GM21515 (cell line): ENCODE measurements at regions not wholly inside any gene's neighbourhood (a gene's known extent, or its start where the extent isn't known, plus 50 kb on each side); places are given as distances from the start of the nearest gene placed in this dataset.
"Not testable (repeated sequence)": the region's sequence is repeated elsewhere in the genome, so short reads cannot be mapped to it uniquely, and the experiment has no call there.

Experiments used
- ATAC-seq: cut with Tn5 transposase; IDR thresholded peaks from one replicate; pipeline ENCODE4 v1.9.1; 2021; ENCODE audit not compliant: unreplicated experiment

DNA sequence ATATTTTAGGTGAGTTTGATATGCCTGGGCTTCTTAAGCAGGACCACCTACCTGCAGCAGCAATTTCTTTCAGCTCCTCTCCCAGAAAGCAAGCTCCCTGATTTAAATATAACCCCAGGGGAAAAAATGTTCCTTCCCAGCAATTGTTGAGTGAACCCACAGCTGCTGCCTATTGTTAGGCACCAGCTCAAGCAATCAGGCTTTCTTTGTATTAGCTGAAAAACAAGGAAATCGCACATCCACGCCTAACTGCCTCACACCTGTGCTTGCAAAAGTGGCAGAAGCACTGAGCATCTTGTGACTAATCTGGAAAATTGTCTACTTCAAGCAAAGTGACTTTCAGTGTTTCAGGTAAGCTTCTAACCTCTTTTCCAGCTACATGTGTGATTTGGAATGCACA, 432.2 kb downstream of the SMARCA1 start:
- no peak for ATAC-seq

DNA sequence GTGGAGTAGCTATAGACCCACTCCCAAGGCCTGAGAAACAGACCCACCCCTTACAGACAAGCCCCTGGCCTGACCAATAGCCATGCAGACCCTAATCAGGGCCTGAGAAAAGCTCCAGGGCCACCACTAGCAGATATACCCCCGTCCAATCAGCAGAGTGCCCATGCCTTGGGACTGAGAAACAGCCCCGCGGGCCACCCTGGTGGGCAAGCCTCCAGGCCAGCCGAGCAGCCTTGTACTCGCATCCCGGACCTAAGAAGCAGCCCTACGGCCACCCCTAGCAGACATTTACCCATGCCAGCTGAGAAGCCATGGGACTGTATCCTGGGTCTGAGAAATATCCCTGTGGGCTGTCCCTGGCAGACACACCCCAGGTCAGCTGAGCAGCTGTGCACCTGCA, 436.5 kb downstream of the SMARCA1 start:
- no peak for ATAC-seq

DNA sequence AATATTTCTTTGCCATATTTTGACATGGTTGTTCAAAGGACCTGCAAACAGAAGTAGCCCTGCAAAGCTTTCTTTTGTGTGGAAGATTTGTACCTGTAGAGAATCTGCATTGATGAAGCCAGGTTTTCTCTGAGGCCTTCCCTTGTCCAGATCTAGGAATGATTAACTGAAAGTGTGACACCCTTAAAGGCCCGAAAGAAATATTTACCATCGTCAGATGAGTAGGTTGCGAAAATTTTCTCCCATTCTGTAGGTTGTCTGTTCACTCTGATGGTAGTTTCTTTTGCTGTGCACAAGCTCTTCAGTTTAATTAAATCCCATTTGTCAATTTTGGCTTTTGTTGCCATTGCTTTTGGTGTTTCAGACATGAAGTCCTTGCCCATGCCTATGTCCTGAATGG, 439.0 kb downstream of the SMARCA1 start:
- not testable (repeated sequence) for ATAC-seq

DNA sequence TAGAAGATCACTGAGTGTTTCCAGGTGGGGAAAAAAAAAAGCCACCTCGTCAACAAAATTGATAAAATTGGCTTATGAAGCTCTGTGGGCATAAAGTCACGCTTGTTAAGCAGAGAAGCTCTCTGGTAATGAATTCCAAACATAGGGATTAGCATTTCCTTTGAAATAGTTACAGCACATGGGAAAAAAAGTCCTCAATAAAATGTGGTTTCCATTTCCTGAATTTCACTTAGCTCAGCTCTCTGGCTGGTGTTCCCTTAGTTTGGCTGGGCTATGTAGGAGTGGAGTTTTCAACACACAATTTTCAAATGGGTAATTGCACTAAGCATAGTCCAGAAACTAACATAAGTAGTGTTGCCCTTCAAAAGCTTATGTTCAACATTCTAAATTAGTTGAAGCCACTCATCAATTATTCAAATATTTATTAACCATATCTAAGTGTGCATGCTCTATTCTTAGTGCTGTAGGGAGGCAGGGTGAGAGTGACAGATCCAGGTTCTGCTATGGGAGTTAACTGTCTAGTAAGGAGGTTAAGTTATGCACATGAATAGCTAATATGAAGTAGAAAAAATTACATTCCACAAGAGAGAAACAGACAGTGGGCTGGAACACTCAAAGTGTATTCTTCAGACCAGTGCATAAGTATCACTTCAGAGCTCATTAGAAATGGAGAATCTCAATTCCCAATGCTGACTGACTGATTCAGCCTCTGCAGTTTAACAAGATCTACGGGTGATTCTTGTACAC, 445.7 kb downstream of the SMARCA1 start:
- no peak for ATAC-seq

DNA sequence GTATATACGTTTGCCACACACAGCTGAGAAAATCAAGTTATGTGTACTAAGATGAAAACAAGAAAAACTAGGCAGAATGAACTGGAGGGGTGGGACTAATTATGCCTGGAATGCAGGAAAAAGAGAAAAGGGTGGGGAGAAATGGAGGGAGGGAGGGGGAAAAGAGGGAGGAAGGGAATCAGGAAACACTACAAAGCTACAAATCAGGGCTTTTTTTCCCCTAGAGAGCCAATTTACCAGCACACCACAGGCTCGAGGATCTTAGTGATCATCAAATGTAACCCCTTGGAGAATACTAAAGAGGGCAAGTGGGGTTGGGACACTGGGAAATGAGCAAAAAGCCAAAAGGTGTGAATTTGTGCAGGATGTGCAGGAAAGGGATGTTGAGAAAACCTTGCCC, 451.9 kb downstream of the SMARCA1 start:
- ATAC-seq = no peak

DNA sequence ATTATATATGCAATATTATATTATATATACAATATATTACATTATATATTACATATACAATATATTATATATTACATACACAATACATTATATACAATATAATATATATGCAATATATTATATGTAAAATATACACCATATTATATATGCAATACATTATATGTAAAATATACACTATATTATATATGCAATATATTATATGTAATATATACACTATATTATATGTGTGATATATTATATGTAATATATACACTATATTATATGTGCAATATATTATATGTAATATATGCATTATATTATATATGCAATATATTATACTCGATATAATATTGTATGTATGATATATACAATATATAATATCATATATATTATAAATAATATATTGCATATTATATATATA, 457.4 kb downstream of the SMARCA1 start:
- ATAC-seq = no peak

DNA sequence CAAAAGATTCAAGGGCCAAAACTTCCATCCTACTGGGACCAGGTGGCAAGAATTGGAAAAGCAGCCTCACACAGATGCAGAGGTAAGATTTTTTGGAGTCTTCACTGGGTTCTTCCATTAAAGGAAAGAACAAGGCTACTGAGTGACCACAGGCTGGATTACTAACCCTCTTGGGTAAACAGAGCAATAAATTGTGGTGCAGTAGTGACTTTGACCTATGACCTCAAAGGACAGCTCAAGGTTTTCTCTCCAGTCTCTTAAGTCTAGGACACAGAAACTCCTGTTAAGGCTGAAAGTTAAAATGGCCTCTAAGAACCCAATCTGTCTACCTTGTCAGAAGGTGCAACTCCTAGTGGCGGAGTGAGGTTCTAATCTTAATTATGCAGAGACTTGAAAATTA, 464.9 kb downstream of the SMARCA1 start:
- ATAC-seq = no peak

DNA sequence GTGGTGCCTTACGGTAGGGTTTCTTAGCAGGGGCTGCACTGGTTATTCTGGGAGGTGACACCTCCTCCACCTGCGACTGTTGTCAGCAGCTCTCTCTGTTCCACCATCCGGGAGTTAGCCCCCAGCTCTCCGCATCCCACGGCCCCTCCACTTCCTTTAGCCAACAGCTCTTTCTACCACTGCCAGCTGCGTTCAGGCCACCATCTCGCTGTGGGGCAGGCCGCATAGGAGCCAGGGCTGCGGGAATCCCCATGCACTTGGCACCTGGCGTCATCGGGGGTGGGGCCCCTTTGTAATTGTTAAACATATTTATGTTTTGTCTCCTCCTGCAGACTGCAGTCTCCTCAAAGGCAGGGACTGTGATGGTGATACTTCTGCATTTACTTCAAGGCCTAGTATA, 480.2 kb downstream of the SMARCA1 start:
- no peak for ATAC-seq

DNA sequence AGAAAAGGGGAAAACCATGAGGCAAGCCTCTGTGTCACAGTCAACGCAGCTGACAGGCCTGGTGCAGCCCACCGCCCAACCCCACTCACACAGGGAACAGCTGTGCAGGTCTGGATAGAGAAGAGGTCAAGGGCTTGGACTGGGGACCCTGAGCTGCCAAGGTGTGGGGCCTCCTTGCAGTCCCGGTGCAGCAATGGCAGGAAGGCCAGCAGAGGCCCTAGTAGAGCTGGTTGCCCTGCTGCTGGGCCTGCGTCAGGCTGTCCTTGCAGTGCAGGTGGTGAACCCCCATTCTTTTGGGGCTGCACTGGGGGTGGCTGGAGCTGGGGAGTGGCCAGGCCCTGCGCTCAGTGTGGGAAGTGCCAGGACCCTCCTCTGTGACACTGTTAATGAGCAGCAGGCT, 482.0 kb downstream of the SMARCA1 start:
- ATAC-seq = no peak

DNA sequence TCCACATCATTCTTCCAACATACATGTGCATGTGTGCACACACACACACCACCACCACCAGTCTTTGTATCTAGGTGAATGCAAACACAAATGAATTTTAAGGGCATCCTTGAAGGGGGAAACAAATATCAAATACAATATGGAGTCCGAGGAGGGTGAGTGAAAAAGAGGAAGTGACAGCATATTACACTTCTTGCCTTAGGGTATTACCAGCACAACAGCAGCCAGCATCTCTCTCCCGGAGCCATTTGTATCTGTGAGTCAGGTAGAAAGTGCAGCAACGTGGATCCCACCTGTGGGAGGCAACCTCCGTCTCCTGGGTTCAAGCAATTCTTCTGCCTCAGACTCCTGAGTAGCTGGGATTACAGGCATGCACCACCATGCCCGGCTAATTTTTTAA, 483.2 kb downstream of the SMARCA1 start:
- ATAC-seq = no peak

DNA sequence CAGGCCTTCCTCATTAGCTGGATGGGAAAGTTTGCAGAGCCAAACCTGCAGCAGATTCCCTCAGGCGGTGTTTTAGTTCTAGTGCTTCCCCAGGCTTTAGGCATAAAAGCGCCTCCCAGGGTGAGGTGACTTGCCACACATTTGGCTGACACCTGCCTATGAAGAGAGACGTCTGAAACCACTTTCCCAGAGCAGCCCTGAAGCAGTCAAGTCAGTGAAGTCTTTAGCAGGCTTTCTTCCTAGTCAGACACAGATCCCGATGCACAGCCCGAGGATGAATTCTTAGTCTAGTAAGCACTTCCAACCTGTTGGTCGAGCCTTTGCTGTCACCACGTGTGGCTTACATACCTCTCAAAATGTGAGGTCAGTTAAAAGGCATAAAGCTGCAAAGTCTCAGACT, 484.1 kb downstream of the SMARCA1 start:
- ATAC-seq = no peak

DNA sequence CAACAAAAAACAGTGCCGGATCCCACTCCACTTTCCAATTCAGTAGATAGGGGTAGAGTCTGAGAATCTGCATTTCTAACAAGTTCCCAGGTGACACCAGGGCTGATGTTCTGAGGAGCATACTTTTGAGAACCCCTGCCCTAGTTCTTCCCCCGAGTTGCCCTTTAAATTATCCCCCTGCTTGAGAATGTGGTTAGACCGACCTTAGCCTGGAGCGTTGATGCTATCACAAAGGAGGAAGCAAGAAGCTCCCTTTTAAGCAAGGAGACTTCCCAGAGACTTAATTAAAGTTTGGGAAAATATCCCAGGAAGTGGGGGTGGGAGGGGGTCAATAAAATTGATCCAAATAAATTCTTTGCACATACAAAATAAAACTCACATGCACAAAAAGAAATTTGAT, 485.9 kb downstream of the SMARCA1 start:
- no peak for ATAC-seq

DNA sequence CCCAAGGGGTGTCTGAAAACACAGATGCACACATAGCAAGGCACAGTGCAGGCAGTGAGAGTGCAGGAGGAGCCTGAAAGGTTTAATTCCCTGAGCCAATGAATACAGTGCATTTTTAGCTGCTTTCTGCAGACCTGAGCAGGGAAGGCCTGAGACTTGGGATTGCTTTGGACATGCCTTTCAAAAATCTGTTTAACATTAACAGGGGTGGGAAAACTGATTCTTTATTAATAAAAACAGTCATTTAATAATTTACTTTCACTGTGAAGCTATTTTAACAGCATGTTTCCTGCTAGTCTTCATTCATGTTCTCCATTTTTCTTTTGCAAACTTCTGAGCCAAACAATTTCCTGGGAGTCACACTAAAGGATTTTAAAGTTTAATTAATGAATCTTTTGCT, 488.1 kb downstream of the SMARCA1 start:
- no peak for ATAC-seq

DNA sequence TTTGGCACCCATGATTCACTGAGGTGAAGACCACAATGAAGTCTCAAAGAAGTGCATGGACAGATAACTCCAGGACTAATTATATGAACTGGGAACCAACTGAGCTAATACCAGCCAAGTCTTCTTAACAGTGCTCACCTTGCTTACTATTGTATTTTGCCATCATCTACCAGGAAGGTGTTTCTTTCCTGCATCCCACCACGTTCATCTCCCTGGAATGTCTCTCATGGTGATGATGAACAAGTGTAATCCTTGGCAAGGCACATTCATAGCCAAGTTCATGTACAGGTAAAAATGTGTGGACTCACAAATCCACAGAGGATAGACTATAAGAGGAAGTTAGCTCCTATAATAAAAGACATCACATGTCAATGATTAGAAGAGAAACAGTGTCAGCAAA, 489.1 kb downstream of the SMARCA1 start:
- no peak for ATAC-seq

DNA sequence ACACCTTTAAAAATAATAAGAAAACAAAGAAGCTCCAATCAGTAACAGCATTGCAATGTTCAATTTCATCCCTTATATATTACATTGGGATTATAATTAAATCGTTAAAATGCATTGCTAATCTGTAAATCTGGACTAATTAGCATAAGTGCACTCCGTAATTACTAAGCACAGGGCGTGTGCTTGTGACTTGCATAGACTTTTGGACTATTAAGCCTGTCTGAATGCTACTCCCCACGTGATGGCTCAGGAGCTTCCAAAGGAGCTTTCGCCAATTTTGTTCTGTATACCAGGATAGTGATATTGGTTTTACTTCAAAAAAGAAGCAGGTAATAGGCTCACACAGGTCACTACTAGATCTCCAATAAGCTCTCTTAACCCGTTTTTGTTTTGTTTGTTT, 497.1 kb downstream of the SMARCA1 start:
- ATAC-seq = no peak

DNA sequence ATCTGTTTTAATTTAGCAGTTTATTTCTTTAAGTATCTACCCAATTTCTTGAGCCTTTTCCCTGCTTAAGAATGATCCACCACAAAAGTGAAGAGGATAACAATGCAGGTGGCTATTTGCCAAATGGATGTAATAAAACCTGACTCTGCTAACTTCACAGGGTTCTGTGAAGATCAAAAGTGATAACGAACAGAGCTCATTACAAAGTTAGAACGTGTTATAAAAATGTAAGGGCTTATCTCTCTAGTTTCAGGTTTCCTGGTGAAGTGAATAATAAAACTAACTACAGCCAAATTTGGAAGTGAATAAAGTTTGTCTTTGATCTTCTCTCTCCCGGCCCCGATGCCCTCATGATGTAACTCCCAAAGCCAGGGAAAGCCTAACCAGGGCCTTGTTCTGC, 497.9 kb downstream of the SMARCA1 start:
- no peak for ATAC-seq

DNA sequence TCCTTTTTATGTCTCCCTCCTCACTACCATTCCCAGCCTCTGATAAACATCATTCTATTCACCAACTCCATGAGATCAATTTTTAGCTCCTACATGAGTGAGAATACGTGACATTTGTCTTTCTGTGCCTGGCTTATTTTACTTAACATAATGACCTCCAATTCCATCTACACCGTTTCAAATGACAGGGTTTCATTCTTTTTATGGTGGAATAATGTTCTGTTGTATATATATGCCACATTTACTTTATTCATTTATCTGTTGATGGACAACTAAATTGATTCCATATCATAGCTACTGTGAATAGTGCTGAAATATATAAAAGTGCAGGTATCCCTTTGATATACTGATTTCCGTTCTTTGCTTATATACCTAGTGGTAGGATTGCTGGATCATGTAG, 503.9 kb downstream of the SMARCA1 start:
- ATAC-seq = no peak

DNA sequence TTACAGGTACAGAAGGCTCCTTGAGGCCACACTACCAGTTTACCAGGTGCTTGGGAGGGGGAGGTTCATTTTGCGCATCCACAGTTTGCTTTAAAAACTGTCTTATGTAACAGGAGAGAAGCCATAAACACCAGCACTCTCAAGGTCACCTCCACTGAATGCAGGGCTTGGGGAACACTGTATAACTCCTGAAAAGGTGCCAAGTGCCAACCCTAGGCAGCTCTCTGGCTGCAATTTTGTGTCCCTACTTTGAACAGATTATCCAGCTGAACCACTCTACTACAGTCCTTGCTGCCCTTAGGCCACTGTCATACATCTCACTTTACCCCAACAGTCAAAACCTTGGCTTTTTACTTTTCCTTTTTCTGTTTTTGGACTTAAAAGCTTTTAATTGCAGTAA, 507.9 kb downstream of the SMARCA1 start:
- ATAC-seq = no peak

DNA sequence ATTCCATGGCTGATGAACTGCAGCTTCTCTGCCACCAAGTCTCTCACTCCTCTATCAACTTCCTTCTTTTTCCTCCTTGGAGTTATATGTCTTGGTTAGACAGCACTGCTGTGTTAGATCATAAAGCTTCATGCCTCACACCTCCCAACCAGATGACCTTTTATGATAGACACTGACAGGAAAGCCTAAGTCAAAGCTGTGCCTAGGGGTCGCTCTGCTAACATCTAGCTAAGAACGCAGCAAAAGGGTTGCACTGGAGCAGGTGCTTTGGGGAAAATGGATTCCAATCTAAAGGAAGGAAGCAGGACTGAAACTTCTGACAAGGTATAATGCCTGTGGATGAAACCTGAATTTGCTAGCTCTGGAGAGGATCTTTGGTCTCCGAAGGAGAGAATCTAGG, 509.7 kb downstream of the SMARCA1 start:
- ATAC-seq = no peak

DNA sequence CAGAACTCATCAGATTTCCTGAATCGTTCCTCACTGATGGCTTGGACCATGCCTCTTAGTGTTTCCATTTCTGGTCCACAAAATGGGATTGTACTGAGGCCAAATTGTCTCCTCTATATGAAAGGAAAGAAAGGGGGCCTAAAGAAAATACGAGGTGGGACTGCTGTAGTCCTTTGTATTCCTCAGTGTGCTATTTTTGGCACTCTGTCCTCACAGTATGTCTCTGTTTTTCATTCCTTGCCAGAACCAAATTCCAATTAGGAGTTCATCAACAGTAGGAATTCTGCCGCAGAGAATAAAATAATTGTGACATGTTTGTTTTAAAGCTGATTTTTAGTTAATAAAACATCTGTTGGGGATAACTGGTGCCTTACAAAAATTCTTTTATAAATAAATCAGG, 515.7 kb downstream of the SMARCA1 start:
- ATAC-seq = no peak

DNA sequence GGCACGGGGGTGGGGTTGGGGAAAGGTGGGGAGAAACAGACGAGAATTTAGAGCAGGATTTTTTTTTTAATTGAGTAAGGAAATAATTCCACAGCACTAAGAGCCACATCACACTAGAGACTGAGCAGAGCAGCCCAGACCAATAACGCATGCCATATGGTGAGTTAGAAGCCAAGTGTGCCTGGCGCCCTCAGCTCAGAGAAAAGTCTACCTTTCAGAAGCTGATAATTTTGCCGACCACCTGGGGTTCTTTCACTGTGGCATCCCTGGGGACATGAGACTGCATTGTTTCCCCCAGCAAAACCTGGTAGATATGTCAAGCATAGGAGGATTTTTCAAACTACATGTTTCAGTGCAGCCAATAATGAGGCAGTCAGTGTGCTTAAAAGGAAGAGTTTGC, 516.8 kb downstream of the SMARCA1 start:
- ATAC-seq = no peak

DNA sequence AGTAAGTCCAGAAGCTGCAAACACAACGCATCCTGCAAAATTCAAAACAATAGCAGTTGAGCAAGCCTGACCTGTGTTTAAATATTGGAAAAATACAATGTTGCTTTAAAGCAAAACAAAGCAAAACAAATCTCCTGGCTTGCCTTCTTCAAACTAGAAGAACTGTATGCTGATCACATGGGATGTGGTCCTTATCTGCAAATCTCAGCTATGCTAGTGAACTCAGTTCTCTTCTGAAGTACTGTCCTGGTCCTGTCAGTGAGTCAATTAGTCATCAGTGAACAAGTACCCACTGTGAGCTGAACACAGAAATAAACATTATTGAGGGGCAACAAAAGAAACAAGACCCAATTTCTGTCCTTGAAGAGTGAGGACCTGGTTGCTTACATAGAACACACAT, 522.5 kb downstream of the SMARCA1 start:
- ATAC-seq = no peak

DNA sequence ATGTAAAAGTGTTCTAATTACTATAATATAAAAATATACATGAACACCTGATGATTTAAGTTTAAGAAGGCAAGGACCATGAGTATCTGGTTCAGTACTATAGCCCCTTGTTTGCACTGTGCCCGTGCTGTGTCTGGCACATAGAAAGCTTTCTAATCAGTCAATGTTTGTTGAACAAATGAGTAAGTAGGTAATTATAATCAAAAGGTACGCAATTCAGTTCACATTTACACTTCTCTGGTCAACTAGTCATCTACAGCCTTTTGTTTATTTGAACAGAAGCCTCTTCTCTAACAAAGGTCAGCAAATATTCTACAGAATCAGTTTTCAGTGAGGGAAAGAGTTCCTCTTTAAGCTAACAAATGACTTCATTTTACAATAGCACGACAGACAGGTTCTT, 523.3 kb downstream of the SMARCA1 start:
- no peak for ATAC-seq
